OCI-LY3 (cell line): ENCODE measurements at regions not wholly inside any gene's neighbourhood (a gene's known extent, or its start where the extent isn't known, plus 50 kb on each side); places are given as distances from the start of the nearest gene placed in this dataset.
A peak's percentile ranks its signal among the peaks of the same experiment; 100 is the strongest.
"Not testable (repeated sequence)": the region's sequence is repeated elsewhere in the genome, so short reads cannot be mapped to it uniquely, and the experiment has no call there.

Experiments
- H2AFZ ChIP-seq: fragments of 200-600, 300-600 bp; shearing (Covaris generic); 2 replicates; pipeline ENCODE4 v1.6.0; 2014; ENCODE audit warnings: antibody characterized with exemption, low read depth, low read length
- H3K27ac ChIP-seq: fragments of 200-600, 300-600 bp; sonication (generic); 2 replicates; pipeline ENCODE4 v1.5.1; 2014; ENCODE audit warnings: mild to moderate bottlenecking, low read length, moderate library complexity, mixed read lengths
- H3K27me3 ChIP-seq: fragments of 200-600, 300-600 bp; sonication (generic); 2 replicates; pipeline ENCODE4 v1.6.1; 2014; ENCODE audit warnings: low read depth, low read length, mixed read lengths
- H3K36me3 ChIP-seq: fragments of 200-600, 300-600 bp; sonication (generic); replicated peaks from 2 replicates; pipeline ENCODE3; 2014; ENCODE audit warnings: low read depth, low read length, mixed read lengths
- H3K4me1 ChIP-seq: fragments of 300-600, 200-600 bp; sonication (generic); 2 replicates; pipeline ENCODE4 v1.6.1; 2014; ENCODE audit warnings: low read length, mixed read lengths
- H3K4me2 ChIP-seq: fragments of 200-600, 300-600 bp; sonication (generic); 2 replicates; pipeline ENCODE4 v1.6.1; 2014; ENCODE audit warnings: low read length, mixed read lengths
- H3K4me3 ChIP-seq: fragments of 300-600, 200-600 bp; sonication (generic); 2 replicates; pipeline ENCODE4 v1.5.1; 2014; ENCODE audit warnings: antibody characterized with exemption, mild to moderate bottlenecking, low read length, moderate library complexity
- H3K79me2 ChIP-seq: fragments of 300-600, 200-600 bp; shearing (Covaris generic); 2 replicates; pipeline ENCODE4 v1.6.1; 2014; ENCODE audit warnings: mild to moderate bottlenecking, low read length, mixed read lengths
- H3K9ac ChIP-seq: fragments of 300-600, 200-600 bp; shearing (Covaris generic); 2 replicates; pipeline ENCODE4 v1.6.0; 2014; ENCODE audit warnings: mild to moderate bottlenecking, low read length, moderate library complexity
- H3K9me3 ChIP-seq: fragments of 200-600, 300-600 bp; shearing (Covaris generic); 2 replicates; pipeline ENCODE4 v1.6.1; 2014; ENCODE audit warnings: low read length, mixed read lengths; ENCODE audit not compliant: insufficient read depth
- H4K20me1 ChIP-seq: fragments of 200-600, 300-600 bp; sonication (generic); 2 replicates; pipeline ENCODE4 v1.6.1; 2016; ENCODE audit warnings: low read length, mixed read lengths; ENCODE audit not compliant: insufficient read depth
- CTCF ChIP-seq: fragments of 200-600, 300-600 bp; sonication (generic); IDR thresholded peaks from 2 replicates; pipeline ENCODE4 v1.5.1; 2014; ENCODE audit warnings: antibody characterized with exemption, low read length, low read depth
- EZH2phosphoT487 ChIP-seq: fragments of 200-600 bp; shearing (Covaris generic); IDR thresholded peaks from 2 replicates; pipeline ENCODE4 v1.6.1; 2018; ENCODE audit warnings: antibody characterized with exemption, mixed run types, low read depth

GRCh38 chr9:124125651-124125977 is 114.0 kb downstream of the LHX2 start:
- H3K4me2 ChIP-seq = no peak overlapping the region
- no peaks in the 10 kb centered on the region for H3K27me3 ChIP-seq
- H3K9ac ChIP-seq = no peak overlapping the region
- H2AFZ ChIP-seq = no peak overlapping the region
- no peaks in the 10 kb centered on the region for H3K9me3 ChIP-seq
- no peak for TF ChIP-seq EZH2phosphoT487
- TF ChIP-seq CTCF = no peak
- no peak overlapping the region for H3K4me3 ChIP-seq
- peaks cover 15% of the 10 kb centered on the region; the same call in 1 of the 2 replicates for H3K4me1 ChIP-seq
- no peaks in the 10 kb centered on the region for H4K20me1 ChIP-seq
- no peak overlapping the region for H3K27ac ChIP-seq
- no peaks in the 10 kb centered on the region for H3K36me3 ChIP-seq
- H3K79me2 ChIP-seq = no peaks in the 10 kb centered on the region

- no peaks in the 10 kb centered on the region for H3K27me3 ChIP-seq
- H3K9ac ChIP-seq = no peak overlapping the region; the same call in 1 of the 2 replicates
- peak overlapping the region; percentile 58 for H3K4me2 ChIP-seq
- no peaks in the 10 kb centered on the region for H4K20me1 ChIP-seq
- no peak overlapping the region for H2AFZ ChIP-seq
- H3K36me3 ChIP-seq = no peaks in the 10 kb centered on the region
- H3K4me1 ChIP-seq = peaks cover 22% of the 10 kb centered on the region
- H3K27ac ChIP-seq = no peak overlapping the region
- H3K4me3 ChIP-seq = 0 out of 2 replicates have a peak overlapping the region, but pooled peaks have one; percentile 16
- TF ChIP-seq CTCF = peak; percentile 97
- TF ChIP-seq EZH2phosphoT487 = no peak
- H3K79me2 ChIP-seq = no peaks in the 10 kb centered on the region
- H3K9me3 ChIP-seq = no peaks in the 10 kb centered on the region
Observed at GRCh38 chr9:124126648-124127646, 115.4 kb downstream of the LHX2 start.

- Histone ChIP-seq H3K4me2 (no peak overlapping the region), H3K9me3 (no peaks in the 10 kb centered on the region), H3K79me2 (no peaks in the 10 kb centered on the region), H3K27ac (no peak overlapping the region), H4K20me1 (no peaks in the 10 kb centered on the region), H3K27me3 (no peaks in the 10 kb centered on the region), H3K36me3 (no peaks in the 10 kb centered on the region), H2AFZ (no peak overlapping the region), H3K4me3 (no peak overlapping the region), H3K9ac (no peak overlapping the region), H3K4me1 (peaks cover 23% of the 10 kb centered on the region)
- TF ChIP-seq CTCF (no peak), EZH2phosphoT487 (no peak)
Observed at GRCh38 chr9:124128568-124129166, 117.1 kb downstream of the LHX2 start.

GRCh38 chr9:124130277-124131075 is 118.9 kb downstream of the LHX2 start:
- Histone ChIP-seq H3K27ac (no peak overlapping the region), H3K4me1 (peaks cover 30% of the 10 kb centered on the region), H3K4me2 (no peak overlapping the region), H3K4me3 (no peak overlapping the region), H3K36me3 (no peaks in the 10 kb centered on the region), H3K9me3 (no peaks in the 10 kb centered on the region), H2AFZ (no peak overlapping the region), H4K20me1 (no peaks in the 10 kb centered on the region), H3K79me2 (no peaks in the 10 kb centered on the region), H3K27me3 (no peaks in the 10 kb centered on the region), H3K9ac (no peak overlapping the region)
- no peak for TF ChIP-seq CTCF
- TF ChIP-seq EZH2phosphoT487 = no peak

DNA sequence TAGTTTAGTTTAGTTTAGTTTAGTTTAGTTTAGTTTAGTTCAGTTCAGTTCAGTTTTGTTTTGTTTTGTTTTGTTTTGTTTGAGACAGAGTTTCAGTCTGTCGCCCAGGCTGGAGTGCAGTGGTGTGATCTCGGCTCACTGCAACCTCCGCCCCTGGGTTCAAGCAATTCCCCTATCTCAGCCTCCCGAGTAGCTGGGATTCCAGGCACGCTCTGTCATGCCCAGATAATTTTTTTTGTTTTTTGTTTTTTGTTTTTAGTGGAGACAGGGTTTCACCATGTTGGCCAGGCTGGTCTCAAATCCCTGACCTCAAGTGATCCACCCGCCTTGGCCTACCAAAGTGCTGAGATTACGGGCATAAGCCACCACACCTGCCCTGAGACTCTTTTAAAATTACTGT is 120.0 kb downstream of the LHX2 start:
- not testable (repeated sequence) for H3K79me2 ChIP-seq, H4K20me1 ChIP-seq, H3K4me2 ChIP-seq, H2AFZ ChIP-seq, H3K27me3 ChIP-seq, H3K4me3 ChIP-seq, H3K27ac ChIP-seq, H3K9ac ChIP-seq, H3K9me3 ChIP-seq, H3K36me3 ChIP-seq
- peaks cover 30% of the 10 kb centered on the region for H3K4me1 ChIP-seq
